Transverse colon (tissue), 4 donors: ENCODE measurements at regions not wholly inside any gene's neighbourhood (a gene's known extent, or its start where the extent isn't known, plus 50 kb on each side); places are given as distances from the start of the nearest gene placed in this dataset.
A peak's percentile ranks its signal among the peaks of the same experiment; 100 is the strongest.

Experiments
- DNase-seq: peaks from one replicate; pipeline ENCODE4 v3.0.0-alpha.2; 2019
- H3K27ac ChIP-seq, 4 donors: fragments of 200-600 bp; sonication (generic); 2 replicates each; pipeline ENCODE4 v1.5.1; 2016 to 2018; ENCODE audit warnings: inconsistent platforms in 4 of 4
- H3K27me3 ChIP-seq: fragments of 200-600 bp; sonication (generic); 2 replicates; pipeline ENCODE4 v1.5.1; 2017; ENCODE audit warnings: inconsistent platforms
- H3K36me3 ChIP-seq, 4 donors: fragments of 200-600 bp; sonication (generic); 2 replicates each; pipeline ENCODE4 v1.5.1; 2017 to 2019; ENCODE audit warnings: inconsistent platforms in 4 of 4
- H3K4me1 ChIP-seq, 4 donors: fragments of 200-600 bp; sonication (generic); 2 replicates each; pipeline ENCODE4 v1.5.1; 2017 to 2020; ENCODE audit warnings: inconsistent platforms in 4 of 4
- H3K4me3 ChIP-seq, 4 donors: fragments of 200-600 bp; sonication (generic); 1 replicate in 1 of 4; 2 replicates in 3 of 4; pipeline versions ENCODE4 v1.5.1 to v1.6.1; 2017 to 2019; ENCODE audit warnings: inconsistent platforms in 4 of 4
- H3K9me3 ChIP-seq, 2 donors: fragments of 200-600 bp; sonication (generic); 2 replicates each; pipeline ENCODE4 v1.5.1; 2017 to 2019; ENCODE audit warnings: inconsistent platforms in 2 of 2
- CTCF ChIP-seq, 5 experiments: fragments of 200-600 bp in 3 of 5; fragments of 450-650 bp in 2 of 5; sonication (generic) in 3 of 5; IDR thresholded peaks; 1 replicate in 2 of 5; 2 replicates in 3 of 5; pipeline ENCODE4 v1.5.1; 2016 to 2017; ENCODE audit warnings: antibody characterized with exemption in 5 of 5, inconsistent platforms in 3 of 5, mild to moderate bottlenecking in 2 of 5, moderate library complexity in 1 of 5
- EP300 ChIP-seq: sonication (generic); formaldehyde crosslinking; IDR thresholded peaks from one replicate; pipeline ENCODE4 v1.6.1; 2017; ENCODE audit warnings: antibody characterized with exemption, low read depth
- POLR2A ChIP-seq: fragments of 450-650 bp; IDR thresholded peaks from one replicate; pipeline ENCODE4 v1.6.1; 2016; ENCODE audit warnings: antibody characterized with exemption, mild to moderate bottlenecking, moderate library complexity
- POLR2AphosphoS5 ChIP-seq, 3 donors: sonication (generic); formaldehyde crosslinking; IDR thresholded peaks; one replicate each; pipeline ENCODE4 v1.6.1; 2016; ENCODE audit warnings: antibody characterized with exemption in 3 of 3
- WGBS, 2 donors: methylation state at CpG; one replicate each; pipeline ENCODE4 v1.1.5; 2018; ENCODE audit warnings: low coverage in 1 of 2; 5-methylcytosine and 5-hydroxymethylcytosine counted together
- in situ Hi-C, 4 donors: fragments of 200-750 bp; cut with MboI; loops; one replicate each; pipeline versions ENCODE4 v1.15.0 to v1.15.1; 2017; ENCODE audit warnings: low sequenced_read_pairs in 3 of 4, low pct_ligation_motif_present in 1 of 4, low pct_unique_long_range_greater_than_20kb in 1 of 4
- intact Hi-C: fragments of 100-400 bp; cut with DNase I; formaldehyde crosslinking; loops from one replicate; pipeline ENCODE4 v1.15.1; 2023; ENCODE audit warnings: low total_unique reads

GRCh38 chr20:40503119-40503518, 185.9 kb downstream of the MAFB start:
- no peak overlapping the region for H3K27ac ChIP-seq
- intact Hi-C loops = no loop called here
- in situ Hi-C loops = no loop called here
- no peak overlapping the region for H3K4me3 ChIP-seq
- no peaks in the 10 kb centered on the region for H3K27me3 ChIP-seq
- TF ChIP-seq POLR2A = no peak
- no peak for TF ChIP-seq POLR2AphosphoS5 (IDR thresholded peaks at IDR 0.05)
- no peak for TF ChIP-seq CTCF (IDR thresholded peaks at IDR 0.05)
- TF ChIP-seq EP300 = no peak
- H3K9me3 ChIP-seq = no peaks in the 10 kb centered on the region
- no peaks in the 10 kb centered on the region for H3K4me1 ChIP-seq
- H3K36me3 ChIP-seq = no peaks in the 10 kb centered on the region
- WGBS, 2 donors = 58 to 61% methylated on average over 2 to 3 of the region's 3 CpGs
- DNase-seq = no peak

GRCh38 chr20:40502576-40502975, 186.5 kb downstream of the MAFB start:
- Histone ChIP-seq H3K9me3 (no peaks in the 10 kb centered on the region), H3K27ac (no peak overlapping the region), H3K36me3 (no peaks in the 10 kb centered on the region), H3K4me1 (no peaks in the 10 kb centered on the region), H3K4me3 (no peak overlapping the region), H3K27me3 (no peaks in the 10 kb centered on the region)
- no peak for DNase-seq
- TF ChIP-seq POLR2AphosphoS5 (IDR thresholded peaks at IDR 0.05) (no peak), EP300 (no peak), POLR2A (no peak), CTCF (IDR thresholded peaks at IDR 0.05) (no peak)
- 33 to 70% methylated on average over 3 to 8 of the region's 8 CpGs for WGBS, 2 donors
- in situ Hi-C loops (no loop called here), intact Hi-C loops (no loop called here)

- Histone ChIP-seq H3K27me3 (no peaks in the 10 kb centered on the region), H3K4me3 (no peak overlapping the region), H3K27ac (peak overlapping the region in 2 of 4 donors; percentile 8 to 25), H3K4me1 (no peaks in the 10 kb centered on the region), H3K36me3 (no peaks in the 10 kb centered on the region), H3K9me3 (no peaks in the 10 kb centered on the region)
- no peak for DNase-seq
- WGBS, 2 donors = 90% methylated on average over 2 of the region's 2 CpGs; no CpG with 5 or more reads in 1 of the 2 donors
- TF ChIP-seq POLR2AphosphoS5 (IDR thresholded peaks at IDR 0.05) (no peak), EP300 (no peak), POLR2A (no peak)
- in situ Hi-C loops (no loop called here), intact Hi-C loops (no loop called here)
Measured at GRCh38 chr20:40499391-40499790, 189.6 kb downstream of the MAFB start.

- Histone ChIP-seq H3K9me3 (no peaks in the 10 kb centered on the region), H3K4me1 (no peaks in the 10 kb centered on the region), H3K4me3 (no peak overlapping the region), H3K27ac (peak overlapping the region in 1 of 4 donors; percentile 25), H3K36me3 (no peaks in the 10 kb centered on the region), H3K27me3 (no peaks in the 10 kb centered on the region)
- DNase-seq = peak; percentile 10
- TF ChIP-seq POLR2AphosphoS5 (IDR thresholded peaks at IDR 0.05) (no peak), CTCF (IDR thresholded peaks at IDR 0.05) (no peak), EP300 (no peak), POLR2A (no peak)
- in situ Hi-C loops = no loop called here
- intact Hi-C loops = no loop called here
- 48 to 54% methylated on average over 2 to 4 of the region's 4 CpGs for WGBS, 2 donors
Measured at GRCh38 chr20:40497899-40498691, 190.9 kb downstream of the MAFB start.

- Histone ChIP-seq H3K4me3 (no peak overlapping the region), H3K4me1 (no peaks in the 10 kb centered on the region), H3K27me3 (no peaks in the 10 kb centered on the region), H3K9me3 (no peaks in the 10 kb centered on the region), H3K36me3 (no peaks in the 10 kb centered on the region), H3K27ac (no peak overlapping the region)
- no peak for DNase-seq
- in situ Hi-C loops (no loop called here), intact Hi-C loops (no loop called here)
- 68 to 79% methylated on average over 4 of the region's 4 CpGs for WGBS, 2 donors
- TF ChIP-seq EP300 = no peak
Measured at GRCh38 chr20:40495956-40496355, 193.1 kb downstream of the MAFB start.
